UCSD-AML1 (cell line): ENCODE measurements at regions not wholly inside any gene's neighbourhood (a gene's known extent, or its start where the extent isn't known, plus 50 kb on each side); places are given as distances from the start of the nearest gene placed in this dataset.

Source experiments
- DNase-seq: peaks from one replicate; lab custom pipeline; 2025; ENCODE audit not compliant: unreplicated experiment; lab: John Stamatoyannopoulos, UW

GRCh38 chr16:86372193-86372592 lies 138.1 kb upstream of the FOXF1 start:
- no peak for DNase-seq

GRCh38 chr16:86373276-86373901 lies 136.9 kb upstream of the FOXF1 start:
- DNase-seq, result no peak

DNA sequence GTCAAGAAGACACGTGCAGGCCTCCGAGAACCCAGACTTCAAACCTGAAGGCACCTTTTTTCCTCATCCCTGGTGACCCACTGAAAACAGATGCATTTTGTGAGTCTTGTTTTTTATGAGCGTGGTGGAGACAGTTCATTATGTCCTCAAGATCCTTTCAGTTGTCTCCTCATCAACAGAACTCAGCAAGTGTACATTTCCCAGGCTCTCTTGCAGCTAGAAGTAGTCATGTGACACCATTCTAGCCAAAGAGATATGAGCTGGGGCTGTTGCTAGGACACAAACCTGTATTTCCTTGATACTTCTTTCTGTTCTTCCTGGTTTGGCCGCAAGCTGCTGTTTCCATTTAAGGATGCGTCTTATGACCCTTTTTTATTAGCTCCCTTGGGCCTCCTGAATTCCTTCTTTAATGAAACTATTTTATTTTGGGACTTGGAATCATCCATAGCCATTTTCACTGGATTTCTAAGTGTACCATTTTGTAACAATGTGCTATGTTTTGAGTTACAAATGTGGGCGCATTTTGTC lies 135.7 kb upstream of the FOXF1 start:
- DNase-seq, result no peak

- no peak for DNase-seq
Measured at GRCh38 chr16:86375364-86375763, 135.0 kb upstream of the FOXF1 start.

- no peak for DNase-seq
Measured at GRCh38 chr16:86375851-86376250, 134.5 kb upstream of the FOXF1 start.

DNA sequence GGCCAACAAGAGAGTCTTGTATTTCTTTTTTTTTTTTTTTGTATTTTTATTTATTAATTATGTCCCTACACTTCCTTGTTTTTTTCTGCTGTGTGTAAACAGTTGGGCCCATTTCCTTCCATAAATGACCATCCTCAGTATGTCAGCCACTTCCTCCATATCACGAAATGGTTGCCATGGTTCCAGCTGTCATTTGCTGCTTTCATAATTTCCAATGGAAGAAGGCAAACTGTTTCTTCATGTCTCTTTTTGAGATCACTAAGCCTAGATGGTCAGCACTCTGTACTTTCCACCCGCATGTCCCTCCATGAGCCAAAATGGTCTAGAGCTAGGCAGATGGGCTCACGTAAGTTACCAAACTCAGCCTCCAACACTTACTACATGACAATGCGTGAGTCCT lies 133.5 kb upstream of the FOXF1 start:
- DNase-seq, result no peak

DNA sequence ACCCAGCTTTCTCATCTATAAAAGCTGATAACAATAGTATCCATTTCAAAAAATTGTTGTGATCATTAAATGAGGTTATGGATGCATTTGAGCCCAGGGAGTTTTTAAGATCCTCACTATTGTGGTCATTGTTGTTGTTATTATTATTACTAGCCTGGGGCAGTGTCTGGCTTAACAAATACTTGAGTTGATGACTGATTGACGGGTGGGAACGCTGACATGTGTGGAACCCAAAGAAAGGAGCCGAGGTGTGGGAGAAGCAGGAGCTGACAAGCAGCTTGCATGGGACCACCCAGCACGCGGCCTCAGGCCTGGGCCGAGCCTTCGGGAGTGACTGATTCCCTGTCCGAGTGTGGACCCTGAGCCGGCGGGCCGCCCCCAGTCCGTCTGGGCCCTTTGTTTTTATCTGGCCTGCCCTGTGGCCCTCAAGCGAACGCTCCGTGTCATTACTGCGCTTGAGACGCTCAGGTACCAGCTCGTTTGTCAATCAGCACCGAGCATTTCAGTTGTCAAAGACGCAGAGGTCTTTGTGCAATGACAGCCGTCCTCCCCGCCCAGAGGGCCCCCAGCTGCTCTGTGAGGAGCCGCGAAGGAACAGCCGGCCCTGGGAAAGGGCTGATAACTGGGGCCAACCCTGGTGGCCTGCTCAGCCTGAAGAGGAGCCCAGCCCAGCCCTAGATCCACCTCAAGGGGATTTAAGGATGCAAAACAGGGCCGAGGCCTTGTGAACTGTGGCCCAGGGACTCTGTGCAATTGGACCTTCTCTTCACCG lies 132.9 kb upstream of the FOXF1 start:
- no peak for DNase-seq

GRCh38 chr16:86378128-86378527 lies 132.2 kb upstream of the FOXF1 start:
- no peak for DNase-seq

- no peak for DNase-seq
Measured at GRCh38 chr16:86378831-86379504, 131.4 kb upstream of the FOXF1 start.

- DNase-seq, result peak; percentile 21
Measured at GRCh38 chr16:86379505-86379846, 130.9 kb upstream of the FOXF1 start.

DNA sequence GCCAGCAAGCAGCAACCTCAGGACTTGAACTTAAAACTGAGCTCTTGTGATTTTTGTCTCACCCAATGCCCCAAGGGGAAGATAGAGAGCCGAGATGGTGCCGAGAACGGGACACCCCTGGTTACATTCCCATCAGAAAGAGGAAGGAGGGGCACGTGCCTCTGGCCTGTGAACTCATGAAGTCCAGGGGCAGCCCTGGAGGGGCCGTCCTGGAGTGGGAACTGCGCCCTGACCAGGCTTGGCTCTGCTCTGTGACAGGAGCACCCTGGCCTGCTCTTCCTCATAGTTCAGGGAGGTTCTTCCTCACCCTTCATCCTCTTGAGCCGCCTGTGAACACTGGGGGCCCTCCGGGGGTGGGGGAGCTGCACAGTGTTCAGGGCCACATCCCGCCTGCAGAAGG lies 130.3 kb upstream of the FOXF1 start:
- no peak for DNase-seq

DNA sequence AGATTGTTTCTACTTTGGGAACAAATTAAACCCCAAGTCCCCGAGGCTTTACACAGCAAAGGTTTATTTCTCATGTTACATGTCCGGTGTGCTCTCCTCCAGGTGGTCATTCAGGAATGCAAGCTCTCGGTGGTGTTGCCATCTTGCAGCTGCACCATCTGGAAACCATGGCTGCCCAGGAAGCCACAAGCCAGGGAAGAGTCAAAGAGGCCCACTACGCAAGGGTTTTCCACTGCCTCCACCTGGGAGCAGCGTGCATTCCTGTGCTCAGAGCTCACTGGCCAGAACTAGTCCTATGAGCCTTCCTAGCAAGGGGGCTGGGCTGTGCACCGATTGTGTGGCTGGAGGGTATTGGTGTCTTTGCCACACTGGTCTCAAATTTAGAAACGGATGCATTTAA lies 128.8 kb upstream of the FOXF1 start:
- no peak for DNase-seq

DNA sequence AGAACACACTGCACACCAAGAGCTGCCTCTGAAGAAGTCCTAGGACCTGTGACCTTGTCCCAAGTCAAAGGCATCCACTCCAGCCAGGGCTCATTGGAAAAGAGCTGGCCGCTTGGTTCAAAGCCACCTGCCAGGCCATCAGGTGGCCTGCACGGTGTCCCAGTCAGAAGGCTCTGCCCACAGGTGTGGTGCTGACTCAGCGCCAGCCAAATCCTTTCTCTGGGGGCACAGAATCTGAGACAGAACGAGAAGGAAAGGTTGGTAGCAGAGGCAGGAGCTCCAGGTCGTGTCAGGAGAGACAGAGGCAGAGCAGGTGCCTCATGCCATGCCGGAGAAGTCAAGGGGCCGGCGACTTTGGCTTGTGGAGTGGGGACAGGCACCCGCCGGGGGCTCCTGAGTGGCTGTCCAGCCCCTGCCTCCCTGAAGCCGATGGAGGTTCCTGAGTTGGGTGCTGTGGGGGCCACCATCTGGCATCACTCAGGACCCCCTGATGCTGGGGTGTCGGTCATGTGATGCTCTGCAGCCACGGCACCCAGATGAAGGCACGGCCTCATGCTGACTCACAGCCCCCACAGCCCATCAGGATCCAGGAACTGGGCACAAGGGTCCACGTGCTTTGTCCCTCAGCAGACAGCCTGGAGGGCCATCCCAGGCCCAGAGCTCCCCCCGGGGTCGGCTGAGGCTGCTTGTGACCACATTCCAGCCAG lies 128.1 kb upstream of the FOXF1 start:
- no peak for DNase-seq

GRCh38 chr16:86382774-86383407 lies 127.4 kb upstream of the FOXF1 start:
- DNase-seq, result no peak

- DNase-seq, result no peak
Measured at GRCh38 chr16:86383488-86384262, 126.7 kb upstream of the FOXF1 start.

GRCh38 chr16:86384263-86384649 lies 126.1 kb upstream of the FOXF1 start:
- DNase-seq, result no peak

GRCh38 chr16:86384980-86385379 lies 125.3 kb upstream of the FOXF1 start:
- DNase-seq, result no peak

- peak; percentile 46 for DNase-seq
Measured at GRCh38 chr16:86387468-86388440, 122.6 kb upstream of the FOXF1 start.

DNA sequence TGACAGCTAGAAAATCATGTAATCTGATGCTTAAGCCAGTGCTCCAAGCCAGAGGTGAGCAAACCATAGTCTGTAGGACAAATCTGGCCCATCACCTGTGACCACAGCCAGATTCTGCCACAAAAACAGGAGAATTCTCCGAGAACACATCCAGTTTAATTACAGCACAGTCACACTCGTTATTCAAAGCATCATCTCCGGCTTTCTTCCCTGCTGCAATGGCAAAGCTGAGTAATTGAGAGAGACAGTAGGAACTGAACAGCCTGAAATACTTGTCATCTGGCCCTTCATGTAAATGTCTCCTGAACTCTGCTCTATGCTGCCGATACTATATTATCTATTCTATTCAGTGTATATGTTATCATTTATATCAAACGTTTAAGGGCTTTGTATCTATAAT lies 121.4 kb upstream of the FOXF1 start:
- DNase-seq, result no peak
